ENCODE measurements at regions not wholly inside any gene's neighbourhood (a gene's known extent, or its start where the extent isn't known, plus 50 kb on each side); places are given as distances from the start of the nearest gene placed in this dataset.

DNA sequence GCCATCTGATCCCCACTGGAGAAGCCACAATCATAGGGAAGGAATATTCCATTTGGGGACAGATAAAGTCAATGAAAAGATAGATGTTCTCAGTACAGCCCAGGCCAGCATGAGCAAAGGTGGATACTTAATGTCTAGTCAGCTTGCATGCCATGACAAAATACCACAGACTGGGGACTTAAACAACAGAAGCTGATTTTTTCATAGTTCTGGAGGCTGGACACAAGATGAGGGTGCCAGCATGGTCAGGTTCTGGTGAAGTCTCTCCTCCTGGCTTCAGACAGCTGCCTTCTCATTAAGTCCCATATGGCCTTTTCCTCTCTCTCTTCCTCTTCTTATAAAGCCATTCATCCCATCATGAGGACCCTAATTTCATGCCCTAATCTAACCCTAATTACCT lies 116.1 kb upstream of the CYP1B1 start:
- Mint-ChIP-seq H3K36me3 (ENCODE audit: low read depth) (no peaks in the 10 kb centered on the region), H3K27me3 (no peaks in the 10 kb centered on the region), H3K4me3 (no peak overlapping the region), H3K27ac (no peak overlapping the region), H3K9me3 (no peaks in the 10 kb centered on the region), H3K4me1 (ENCODE audit: low read depth) (no peaks in the 10 kb centered on the region)
- no peak for DNase-seq

DNA sequence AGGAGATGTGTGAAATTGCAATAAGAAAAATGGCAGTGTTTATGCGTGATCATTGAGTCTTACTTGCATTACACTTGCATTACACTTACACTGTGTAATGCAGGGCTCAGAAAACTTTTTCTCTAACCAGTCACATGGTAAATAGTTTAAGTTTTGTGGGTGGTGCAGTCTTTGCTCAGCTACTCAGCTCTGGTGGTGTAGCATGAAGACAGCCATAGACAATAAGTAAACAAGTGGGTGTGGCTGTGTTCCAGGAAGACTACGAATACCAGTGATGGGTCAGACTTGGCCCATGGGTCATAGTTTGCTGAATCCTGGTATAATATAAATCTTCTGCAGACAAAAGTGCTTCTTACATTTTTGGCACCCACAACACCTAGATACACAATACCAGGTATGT lies 115.6 kb upstream of the CYP1B1 start:
- no peak for DNase-seq
- no peaks in the 10 kb centered on the region for H3K27me3 Mint-ChIP-seq
- no peaks in the 10 kb centered on the region for H3K9me3 Mint-ChIP-seq
- H3K4me1 Mint-ChIP-seq (ENCODE audit: low read depth), result no peaks in the 10 kb centered on the region
- no peaks in the 10 kb centered on the region for H3K36me3 Mint-ChIP-seq (ENCODE audit: low read depth)
- no peak overlapping the region for H3K4me3 Mint-ChIP-seq
- H3K27ac Mint-ChIP-seq, result no peak overlapping the region

DNA sequence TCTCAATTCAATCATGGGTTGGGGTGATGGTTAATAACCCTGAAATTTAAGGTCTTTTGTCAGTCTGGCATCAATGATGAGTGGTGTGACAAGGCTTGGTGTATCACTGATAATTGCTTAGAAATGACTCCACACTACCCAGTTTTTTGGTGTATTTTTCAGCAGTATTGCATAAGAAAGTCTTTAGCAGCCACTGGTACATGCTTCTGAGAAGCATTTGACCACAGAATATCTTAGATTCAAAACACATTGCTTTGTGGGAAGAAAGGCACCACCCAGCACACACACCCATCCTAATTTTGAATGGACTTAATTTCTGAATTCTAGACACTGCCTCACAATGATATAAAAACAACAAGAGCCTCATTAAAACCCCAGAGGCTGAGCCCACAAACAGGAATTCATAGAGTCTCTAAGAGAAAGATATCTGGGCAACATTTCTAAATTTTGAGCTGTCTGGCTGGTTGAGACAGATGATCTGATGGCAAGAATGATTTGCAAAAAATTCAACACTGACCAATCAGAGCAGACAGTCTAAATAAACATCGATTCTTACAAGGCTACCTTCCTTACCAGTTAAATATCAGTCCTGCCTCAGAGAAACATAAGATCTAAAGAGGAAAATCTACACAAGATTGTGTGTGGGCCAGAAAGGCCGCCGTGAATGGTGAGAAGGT lies 114.7 kb upstream of the CYP1B1 start:
- H3K4me3 Mint-ChIP-seq, result no peak overlapping the region
- H3K27me3 Mint-ChIP-seq, result no peaks in the 10 kb centered on the region
- no peak overlapping the region for H3K27ac Mint-ChIP-seq
- H3K36me3 Mint-ChIP-seq (ENCODE audit: low read depth), result no peaks in the 10 kb centered on the region
- no peaks in the 10 kb centered on the region for H3K4me1 Mint-ChIP-seq (ENCODE audit: low read depth)
- no peaks in the 10 kb centered on the region for H3K9me3 Mint-ChIP-seq
- no peak for DNase-seq

DNA sequence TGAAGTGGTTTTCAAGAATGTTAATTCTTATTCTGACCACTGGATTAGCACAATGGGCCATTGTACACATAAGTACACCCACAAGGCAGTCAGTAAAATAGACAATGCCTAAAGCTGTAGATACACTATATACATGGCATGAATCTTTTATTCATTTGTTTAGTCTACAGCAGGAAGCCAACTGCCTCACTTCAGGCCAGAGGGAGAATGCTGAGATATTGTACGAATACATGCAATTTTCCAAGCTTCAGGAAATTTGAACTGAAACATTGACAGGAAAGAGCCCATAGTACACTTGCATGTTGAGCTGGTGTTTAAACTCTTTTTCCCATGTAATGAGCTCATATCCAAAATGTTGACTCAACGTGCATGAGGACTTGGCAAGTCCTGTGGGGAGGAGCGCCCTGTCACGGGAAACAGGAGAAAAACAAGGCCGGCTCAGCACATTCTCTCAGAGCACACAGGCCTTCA lies 111.6 kb upstream of the CYP1B1 start:
- H3K36me3 Mint-ChIP-seq (ENCODE audit: low read depth), result no peaks in the 10 kb centered on the region
- peaks cover 3% of the 10 kb centered on the region for H3K27me3 Mint-ChIP-seq
- H3K4me1 Mint-ChIP-seq (ENCODE audit: low read depth), result peaks cover 3% of the 10 kb centered on the region
- DNase-seq, result no peak
- H3K4me3 Mint-ChIP-seq, result no peak overlapping the region
- H3K27ac Mint-ChIP-seq, result no peak overlapping the region
- no peaks in the 10 kb centered on the region for H3K9me3 Mint-ChIP-seq

DNA sequence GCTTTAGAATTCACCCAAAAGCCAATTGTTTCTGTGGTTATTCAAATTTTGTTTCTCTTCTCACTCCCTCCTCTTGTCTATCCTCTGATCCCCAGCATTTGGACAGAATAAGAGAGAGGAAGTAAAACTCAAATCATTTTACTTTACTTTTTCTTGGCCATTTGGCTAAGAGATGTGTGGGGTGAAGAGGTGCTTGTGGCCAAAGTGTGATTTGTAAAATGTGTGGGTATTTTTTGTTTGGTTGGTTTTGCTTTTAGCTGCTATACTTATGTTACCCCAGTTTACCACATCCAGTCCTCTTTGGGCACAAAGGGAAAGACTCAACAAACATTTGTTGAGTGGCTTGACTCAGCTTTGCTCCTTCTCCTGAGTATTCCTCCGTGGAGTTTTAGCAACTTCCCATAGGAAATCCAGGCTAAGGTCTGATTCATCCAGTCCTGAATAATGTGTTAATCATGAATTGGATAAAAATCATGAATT lies 109.1 kb upstream of the CYP1B1 start:
- H3K4me3 Mint-ChIP-seq, result no peak overlapping the region
- no peaks in the 10 kb centered on the region for H3K36me3 Mint-ChIP-seq (ENCODE audit: low read depth)
- DNase-seq, result no peak
- H3K27ac Mint-ChIP-seq, result no peak overlapping the region
- peaks cover 3% of the 10 kb centered on the region for H3K4me1 Mint-ChIP-seq (ENCODE audit: low read depth)
- H3K9me3 Mint-ChIP-seq, result no peaks in the 10 kb centered on the region
- H3K27me3 Mint-ChIP-seq, result peaks cover 15% of the 10 kb centered on the region

DNA sequence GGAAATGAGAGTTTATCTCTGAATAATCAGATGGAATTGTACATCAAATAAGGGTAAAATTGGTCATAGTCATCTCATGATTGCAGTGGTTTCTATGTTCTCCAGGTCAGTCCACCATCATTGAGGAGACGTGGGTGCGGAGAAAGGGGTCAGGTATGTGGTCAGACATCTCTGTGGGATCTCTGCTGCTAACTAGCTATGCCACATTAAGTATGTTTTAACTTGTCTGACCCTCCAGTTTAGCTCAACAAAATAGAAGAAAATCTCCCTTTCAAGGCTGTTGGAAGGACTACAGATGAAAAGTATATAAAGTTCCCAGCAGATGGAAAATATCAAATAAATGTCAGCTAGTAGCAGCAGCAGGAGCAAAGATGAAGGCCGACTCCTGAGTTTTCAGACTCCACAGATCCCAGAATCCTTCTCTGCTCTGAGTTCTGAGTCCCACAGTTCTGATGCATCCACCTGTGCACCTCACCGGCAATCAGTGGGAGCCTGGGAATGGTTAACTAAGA lies 106.6 kb upstream of the CYP1B1 start:
- Mint-ChIP-seq H3K4me1 (ENCODE audit: low read depth) (peaks cover 3% of the 10 kb centered on the region), H3K4me3 (no peak overlapping the region), H3K27ac (no peak overlapping the region), H3K36me3 (ENCODE audit: low read depth) (no peaks in the 10 kb centered on the region), H3K27me3 (peaks cover 26% of the 10 kb centered on the region), H3K9me3 (no peaks in the 10 kb centered on the region)
- DNase-seq, result no peak

DNA sequence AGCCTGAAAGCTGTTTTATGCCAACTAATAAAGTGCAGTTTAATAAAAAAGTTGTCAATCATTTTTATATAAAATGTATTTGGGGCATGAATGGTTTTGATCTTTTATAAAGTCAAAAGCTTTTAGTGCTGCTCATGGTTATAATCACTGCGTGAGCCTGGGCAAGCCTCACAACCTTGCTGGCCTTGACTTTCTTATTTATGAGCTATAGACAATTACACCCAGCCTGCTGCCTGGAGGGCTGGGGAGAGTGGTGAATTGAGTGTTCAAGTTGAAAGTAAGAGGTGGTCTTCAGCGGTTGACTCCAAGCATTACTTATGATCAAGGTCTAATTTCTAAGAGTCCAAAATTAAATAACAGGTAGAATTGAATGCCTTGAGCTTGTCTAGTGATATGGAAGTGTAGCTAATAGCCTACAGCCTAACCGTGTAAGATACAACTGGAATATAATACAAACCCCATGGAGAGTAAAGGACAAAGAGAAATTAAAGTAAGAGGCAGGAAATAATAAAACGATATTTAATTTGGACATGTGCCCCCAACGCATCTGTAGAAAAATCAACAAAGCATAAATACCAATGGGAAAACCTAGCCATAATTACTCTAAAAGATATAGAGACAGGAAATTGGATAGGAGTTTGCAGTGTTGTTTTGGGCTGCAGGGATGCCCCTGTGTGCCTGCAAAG lies 106.0 kb upstream of the CYP1B1 start:
- peaks cover 28% of the 10 kb centered on the region for H3K27me3 Mint-ChIP-seq
- H3K27ac Mint-ChIP-seq, result no peak overlapping the region
- H3K36me3 Mint-ChIP-seq (ENCODE audit: low read depth), result no peaks in the 10 kb centered on the region
- DNase-seq, result no peak
- no peaks in the 10 kb centered on the region for H3K9me3 Mint-ChIP-seq
- H3K4me3 Mint-ChIP-seq, result no peak overlapping the region
- peaks cover 3% of the 10 kb centered on the region for H3K4me1 Mint-ChIP-seq (ENCODE audit: low read depth)

DNA sequence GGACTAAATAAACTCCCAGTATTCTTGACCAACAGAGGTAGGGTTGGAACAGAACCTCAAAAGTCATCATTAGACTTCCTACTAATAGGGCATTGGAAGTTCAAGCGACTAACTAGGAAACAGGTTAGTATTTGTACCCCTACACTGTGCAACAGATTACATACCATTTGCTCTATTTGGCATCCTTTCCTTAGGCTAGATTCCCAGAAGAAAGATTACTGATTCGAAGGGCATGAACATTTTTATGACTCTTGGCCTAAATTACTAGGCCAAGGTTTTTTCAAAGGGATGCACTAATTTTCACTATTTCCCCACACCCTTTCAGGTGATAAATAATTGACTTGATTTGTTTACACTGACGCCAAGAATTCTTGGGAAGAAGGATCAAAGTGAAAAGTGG lies 104.8 kb upstream of the CYP1B1 start:
- Mint-ChIP-seq H3K9me3 (no peaks in the 10 kb centered on the region), H3K27ac (no peak overlapping the region), H3K36me3 (ENCODE audit: low read depth) (no peaks in the 10 kb centered on the region), H3K27me3 (peaks cover 28% of the 10 kb centered on the region), H3K4me1 (ENCODE audit: low read depth) (peaks cover 3% of the 10 kb centered on the region), H3K4me3 (no peak overlapping the region)
- no peak for DNase-seq

DNA sequence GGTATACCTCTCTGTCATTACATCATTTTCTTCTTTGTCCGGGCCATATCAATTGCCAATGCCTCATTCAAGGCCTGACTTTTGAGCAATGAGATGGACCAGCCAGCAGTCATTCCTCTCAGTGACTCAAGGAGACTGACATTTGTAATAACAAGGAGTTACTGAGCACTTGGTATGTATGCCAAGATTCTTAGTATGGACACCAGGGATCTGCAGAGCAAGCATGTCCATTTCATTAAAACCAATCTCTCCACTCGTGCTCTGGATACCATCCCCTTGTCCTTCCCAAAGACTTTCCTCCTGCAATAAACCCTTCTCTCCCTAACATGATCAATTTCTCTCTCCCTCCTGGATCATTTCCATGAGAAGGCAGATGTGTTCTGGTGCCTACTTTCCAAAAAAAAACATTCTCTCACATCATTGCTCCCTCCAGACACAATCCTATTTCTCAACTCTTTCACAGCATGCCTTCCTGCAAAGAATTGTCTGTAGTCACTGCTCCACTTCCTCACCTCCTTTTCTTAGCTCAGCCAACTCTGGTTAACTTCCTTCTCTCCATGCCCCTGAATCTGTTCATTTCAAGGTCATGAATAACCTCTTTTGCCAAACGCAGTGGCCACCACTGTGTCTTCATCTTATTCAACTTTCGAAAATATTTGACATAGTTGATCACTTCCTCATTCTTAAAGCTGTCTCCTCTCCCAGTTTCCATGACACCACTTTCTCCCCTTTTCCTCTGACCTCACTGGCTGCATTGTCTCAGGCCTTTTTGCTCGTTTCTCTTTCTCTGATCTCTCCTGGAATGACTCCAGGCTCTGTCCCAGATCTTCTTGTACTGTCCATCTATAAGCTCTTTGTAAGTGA lies 102.8 kb upstream of the CYP1B1 start:
- H3K4me3 Mint-ChIP-seq, result no peak overlapping the region
- H3K27ac Mint-ChIP-seq, result no peak overlapping the region

DNA sequence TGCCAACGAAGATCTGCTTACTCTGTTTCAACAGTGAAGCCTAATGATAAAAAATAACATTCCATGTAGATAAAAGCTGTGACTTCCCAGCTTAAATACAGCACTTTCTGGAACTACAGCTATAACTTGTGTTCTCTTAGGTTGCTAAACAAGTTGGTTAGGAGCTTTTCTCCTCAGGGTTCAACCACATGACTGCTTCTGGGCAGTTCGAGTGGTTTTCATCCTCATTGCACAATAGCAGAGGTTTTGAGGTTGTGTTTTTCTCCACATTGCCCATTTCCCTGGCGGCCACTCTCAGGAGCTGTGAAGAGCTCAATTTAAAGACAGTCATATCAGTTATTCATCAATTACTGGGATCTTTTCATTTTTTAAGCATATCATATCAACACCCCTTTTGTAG lies 102.2 kb upstream of the CYP1B1 start:
- H3K36me3 Mint-ChIP-seq (ENCODE audit: low read depth), result no peaks in the 10 kb centered on the region
- no peak overlapping the region for H3K4me3 Mint-ChIP-seq
- no peak overlapping the region for H3K27ac Mint-ChIP-seq
- DNase-seq, result no peak
- H3K4me1 Mint-ChIP-seq (ENCODE audit: low read depth), result no peaks in the 10 kb centered on the region
- H3K27me3 Mint-ChIP-seq, result peaks cover 28% of the 10 kb centered on the region
- H3K9me3 Mint-ChIP-seq, result no peaks in the 10 kb centered on the region

More for the DNA sequence above, 102.8 kb upstream of the CYP1B1 start:
- DNase-seq, result no peak
- Mint-ChIP-seq H3K36me3 (ENCODE audit: low read depth) (no peaks in the 10 kb centered on the region), H3K9me3 (no peaks in the 10 kb centered on the region), H3K27me3 (peaks cover 28% of the 10 kb centered on the region), H3K4me1 (ENCODE audit: low read depth) (no peaks in the 10 kb centered on the region)

DNA sequence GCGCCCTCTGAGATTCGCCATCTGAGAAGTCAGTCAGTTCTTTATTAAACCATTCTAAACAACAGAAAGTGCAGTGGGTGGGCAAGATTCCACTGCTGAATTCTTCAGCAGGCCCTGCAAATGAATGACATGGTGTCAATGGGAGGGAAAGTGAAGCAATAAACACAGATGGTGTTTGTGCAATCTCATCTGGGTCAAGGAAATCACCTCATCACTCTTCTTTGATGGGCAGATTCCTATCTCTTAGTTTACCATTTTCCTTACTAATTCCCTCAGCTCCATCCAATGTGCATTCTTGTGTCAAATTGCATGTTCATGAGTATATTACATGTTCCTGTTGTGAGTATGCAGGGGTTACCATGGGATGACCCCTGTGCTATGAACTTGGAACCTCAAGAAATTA lies 100.7 kb upstream of the CYP1B1 start:
- no peak overlapping the region for H3K27ac Mint-ChIP-seq

DNA sequence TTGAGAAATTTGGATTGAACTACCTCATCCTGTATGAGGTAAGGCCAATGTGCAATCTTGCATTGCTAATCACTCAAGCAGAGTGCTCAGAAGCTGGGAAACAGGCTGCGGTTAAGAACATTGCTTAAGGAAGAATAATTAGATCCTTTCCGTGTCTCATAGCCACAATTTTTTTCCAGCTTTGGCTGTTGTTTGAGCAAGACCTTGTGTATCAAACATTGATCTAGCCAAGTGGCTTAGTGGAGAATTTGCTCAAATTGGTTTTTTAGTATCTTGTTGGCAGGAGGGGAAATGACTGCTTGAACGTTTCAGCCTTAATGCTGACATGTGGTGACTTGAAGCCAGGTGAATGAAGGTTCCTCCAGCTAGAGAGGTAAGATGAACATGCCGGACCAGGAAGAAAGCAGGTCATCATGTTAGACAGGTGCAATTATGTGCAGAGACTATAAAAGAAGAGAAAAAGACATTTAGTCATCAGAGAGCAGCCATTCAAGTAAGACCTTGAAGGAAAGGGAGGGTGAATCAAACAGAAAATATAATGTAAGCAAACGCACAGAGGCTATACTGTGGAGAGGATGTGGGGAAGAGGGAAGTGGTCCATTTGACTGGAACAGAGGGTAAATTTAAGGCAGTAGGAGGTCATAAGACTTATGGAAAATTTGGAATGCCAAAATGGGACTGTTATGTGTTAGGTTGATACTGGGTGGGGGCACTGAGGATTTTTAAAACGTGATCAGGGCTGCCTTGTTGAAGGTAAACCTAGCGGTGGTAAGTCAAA lies 98.9 kb upstream of the CYP1B1 start:
- H3K27me3 Mint-ChIP-seq, result peaks cover 40% of the 10 kb centered on the region
- H3K9me3 Mint-ChIP-seq, result no peaks in the 10 kb centered on the region
- no peak overlapping the region for H3K27ac Mint-ChIP-seq
- no peaks in the 10 kb centered on the region for H3K4me1 Mint-ChIP-seq (ENCODE audit: low read depth)
- DNase-seq, result no peak
- no peak overlapping the region for H3K4me3 Mint-ChIP-seq
- H3K36me3 Mint-ChIP-seq (ENCODE audit: low read depth), result no peaks in the 10 kb centered on the region

More for the DNA sequence above, 100.7 kb upstream of the CYP1B1 start:
- no peaks in the 10 kb centered on the region for H3K4me1 Mint-ChIP-seq (ENCODE audit: low read depth)
- H3K9me3 Mint-ChIP-seq, result no peaks in the 10 kb centered on the region
- no peaks in the 10 kb centered on the region for H3K36me3 Mint-ChIP-seq (ENCODE audit: low read depth)
- H3K27me3 Mint-ChIP-seq, result peaks cover 32% of the 10 kb centered on the region
- DNase-seq, result no peak
- no peak overlapping the region for H3K4me3 Mint-ChIP-seq

DNA sequence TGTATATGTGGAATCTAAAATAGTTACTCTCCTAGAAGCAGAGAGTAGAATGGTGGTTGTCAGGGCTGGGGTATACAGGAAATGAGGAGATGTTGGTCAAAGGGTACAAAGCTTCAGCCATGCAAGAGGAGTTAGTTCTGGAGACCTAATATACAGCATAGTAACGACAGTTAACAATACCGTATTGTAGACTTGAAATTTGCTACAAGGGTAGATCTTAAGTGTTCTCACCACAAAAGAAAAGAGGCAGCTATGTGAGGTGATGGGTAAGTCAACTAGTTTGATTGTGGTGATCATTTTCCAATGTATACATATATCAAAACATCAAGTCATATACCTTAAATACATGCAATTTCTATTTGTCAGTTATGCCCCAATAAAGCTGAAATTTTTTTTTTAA lies 98.2 kb upstream of the CYP1B1 start:
- H3K9me3 Mint-ChIP-seq, result no peaks in the 10 kb centered on the region
- peaks cover 40% of the 10 kb centered on the region for H3K27me3 Mint-ChIP-seq
- H3K36me3 Mint-ChIP-seq (ENCODE audit: low read depth), result no peaks in the 10 kb centered on the region
- no peak overlapping the region for H3K27ac Mint-ChIP-seq
- no peak for DNase-seq
- no peaks in the 10 kb centered on the region for H3K4me1 Mint-ChIP-seq (ENCODE audit: low read depth)
- no peak overlapping the region for H3K4me3 Mint-ChIP-seq

DNA sequence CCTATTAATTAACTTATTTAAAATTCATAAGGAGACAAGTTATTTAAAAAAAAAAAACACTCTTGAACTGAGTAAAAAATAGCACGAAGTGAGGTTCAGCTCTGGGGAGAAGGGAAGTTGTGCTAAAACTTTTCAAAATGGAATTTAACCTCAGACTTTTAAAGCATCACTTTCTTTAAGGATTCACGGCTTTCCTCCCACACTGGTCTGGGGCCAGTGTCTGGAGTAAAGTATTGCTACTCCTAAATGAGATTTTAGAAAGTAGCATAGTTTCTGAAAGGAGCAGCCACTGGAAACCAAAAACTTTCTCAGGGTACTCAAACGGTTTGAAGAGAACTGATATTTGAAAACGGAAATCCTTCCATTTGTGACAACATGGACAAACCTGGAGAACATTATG lies 97.7 kb upstream of the CYP1B1 start:
- Mint-ChIP-seq H3K4me3 (no peak overlapping the region), H3K36me3 (ENCODE audit: low read depth) (no peaks in the 10 kb centered on the region), H3K27me3 (peaks cover 40% of the 10 kb centered on the region), H3K9me3 (no peaks in the 10 kb centered on the region), H3K4me1 (ENCODE audit: low read depth) (peaks cover 2% of the 10 kb centered on the region), H3K27ac (no peak overlapping the region)
- DNase-seq, result no peak
